ENCODE measurements at regions not wholly inside any gene's neighbourhood (a gene's known extent, or its start where the extent isn't known, plus 50 kb on each side); places are given as distances from the start of the nearest gene placed in this dataset.

- H3K9me1 ChIP-seq (ENCODE audit: insufficient read depth, low read length) = no peaks in the 10 kb centered on the region
- H3K9me3 ChIP-seq (ENCODE audit: control insufficient read depth, insufficient read depth, low read length) = no peaks in the 10 kb centered on the region; the same call in 1 of the 2 replicates
- H2AK9ac ChIP-seq (replicated peaks; ENCODE audit: low read depth, low read length, poor library complexity) = no peak overlapping the region
- H3K36me3 ChIP-seq (ENCODE audit: control insufficient read depth, insufficient read depth, low read length) = no peaks in the 10 kb centered on the region
- WGBS, 2 experiments (ENCODE audit: extremely low coverage in 2 of 2, insufficient read length in 1 of 2) = no CpG with 5 or more reads among the region's 4 CpGs
- in situ Hi-C loops (cut with MboI; ENCODE audit: low sequenced_read_pairs) (no loop called here), dilution Hi-C loops (cut with HindIII; ENCODE audit: low sequenced_read_pairs, unreplicated experiment) (no loop called here), intact Hi-C loops (cut with micrococcal nuclease) (no loop called here)
- no peak overlapping the region for H3K56ac ChIP-seq (ENCODE audit: extremely low read depth, insufficient read depth, low read length)
- no peak overlapping the region for H4K91ac ChIP-seq (ENCODE audit: insufficient read depth, low read depth, low read length)
- BruUV-seq (replicated peaks) = no TSS peak
- H2BK120ac ChIP-seq (ENCODE audit: low read depth, low read length) = no peak overlapping the region
- no peak overlapping the region for H2BK15ac ChIP-seq (ENCODE audit: low read depth, low read length)
- no peak overlapping the region for H4K8ac ChIP-seq (ENCODE audit: low read depth in 2 of 2, low read length in 2 of 2)
- H4K5ac ChIP-seq (ENCODE audit: low read depth, low read length) = no peak overlapping the region
- ATAC-seq (ENCODE audit: low read depth) (no peak), DNase-seq (no peak)
- ChIA-PET POLR2A (ENCODE audit: unreplicated experiment) (no interaction called here), CTCF (no interaction called here)
- no peak overlapping the region for H3K14ac ChIP-seq (replicated peaks; ENCODE audit: low read depth, low read length)
- no peak overlapping the region for H2AFZ ChIP-seq (replicated peaks; ENCODE audit: low read length, poor library complexity)
- no peak overlapping the region for H3K9ac ChIP-seq (ENCODE audit: low read depth, low read length)
- 0 out of 2 replicates have a peak, but pooled peaks cover 3% of the 10 kb centered on the region for H3K4me1 ChIP-seq (ENCODE audit: control insufficient read depth, insufficient read depth, low read length)
- TF ChIP-seq USF2 (IDR thresholded peaks at IDR 0.05; ENCODE audit: low read depth, low read length) (no peak), CEBPB (IDR thresholded peaks at IDR 0.05; ENCODE audit: low read depth, low read length) (no peak)
- no peak overlapping the region for H3K23ac ChIP-seq (ENCODE audit: low read depth, low read length)
- H2BK20ac ChIP-seq (ENCODE audit: low read depth, low read length) = no peak overlapping the region
- H3K27me3 ChIP-seq (ENCODE audit: control insufficient read depth, insufficient read depth, low read length) = no peaks in the 10 kb centered on the region
- no peak overlapping the region for H3K4me2 ChIP-seq (ENCODE audit: low read depth, low read length)
- H2AK5ac ChIP-seq (ENCODE audit: low read depth, low read length) = no peak overlapping the region
- no peaks in the 10 kb centered on the region for H4K20me1 ChIP-seq (ENCODE audit: insufficient read depth, low read length)
- no peak overlapping the region for H3K27ac ChIP-seq (ENCODE audit: insufficient read depth, low read length)
- no peak overlapping the region for H3K18ac ChIP-seq (ENCODE audit: low read depth, low read length)
- no peaks in the 10 kb centered on the region for H3K79me1 ChIP-seq (ENCODE audit: low read depth in 1 of 2, low read length in 2 of 2)
- no peak overlapping the region for H3K4me3 ChIP-seq (ENCODE audit: insufficient read depth, low read depth, low read length)
- no peak overlapping the region for H2BK5ac ChIP-seq (ENCODE audit: low read depth, low read length, poor library complexity, severe bottlenecking)
- H3K4ac ChIP-seq (ENCODE audit: low read depth, low read length) = no peak overlapping the region
Observed at GRCh38 chr4:138105331-138105730, 136.8 kb downstream of the SLC7A11 start.

All from IMR-90 (cell line).